Superior temporal gyrus (tissue), 1 donor: ENCODE measurements at regions not wholly inside any gene's neighbourhood (a gene's known extent, or its start where the extent isn't known, plus 50 kb on each side); places are given as distances from the start of the nearest gene placed in this dataset.
A peak's percentile ranks its signal among the peaks of the same experiment; 100 is the strongest.
"Not testable (repeated sequence)": the region's sequence is repeated elsewhere in the genome, so short reads cannot be mapped to it uniquely, and the experiment has no call there.

Experiments used
- DNase-seq: peaks from one replicate; pipeline ENCODE4 v3.0.0-alpha.2; 2016; ENCODE audit errors: extremely low spot score

- DNase-seq = no peak
Measured at GRCh38 chr20:30484009-30484748, 773.3 kb upstream of the DEFB115 start.

DNA sequence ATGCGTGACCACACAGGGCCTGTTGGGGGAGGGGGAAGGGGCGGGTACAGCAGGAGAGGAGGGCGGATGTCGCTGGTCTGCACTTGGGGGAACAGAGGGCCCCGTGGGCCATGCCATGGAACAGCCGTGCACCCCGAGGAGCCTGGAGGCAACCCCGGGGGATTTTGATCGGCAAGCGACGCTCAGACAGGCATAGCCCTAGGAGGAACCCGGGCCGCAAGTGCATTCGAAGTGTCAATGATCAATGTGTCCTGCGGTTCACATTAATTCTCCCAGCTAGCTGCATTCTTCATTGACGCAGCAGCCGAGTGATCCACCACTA is 772.8 kb upstream of the DEFB115 start:
- DNase-seq = no peak

- DNase-seq = no peak
Measured at GRCh38 chr20:30485331-30486102, 771.9 kb upstream of the DEFB115 start.

- no peak for DNase-seq
Measured at GRCh38 chr20:30486103-30486478, 771.4 kb upstream of the DEFB115 start.

- not testable (repeated sequence) for DNase-seq
Measured at GRCh38 chr20:30487461-30487860, 770.0 kb upstream of the DEFB115 start.

- no peak for DNase-seq
Measured at GRCh38 chr20:30487947-30488926, 769.2 kb upstream of the DEFB115 start.

- no peak for DNase-seq
Measured at GRCh38 chr20:30488941-30489613, 768.4 kb upstream of the DEFB115 start.

DNA sequence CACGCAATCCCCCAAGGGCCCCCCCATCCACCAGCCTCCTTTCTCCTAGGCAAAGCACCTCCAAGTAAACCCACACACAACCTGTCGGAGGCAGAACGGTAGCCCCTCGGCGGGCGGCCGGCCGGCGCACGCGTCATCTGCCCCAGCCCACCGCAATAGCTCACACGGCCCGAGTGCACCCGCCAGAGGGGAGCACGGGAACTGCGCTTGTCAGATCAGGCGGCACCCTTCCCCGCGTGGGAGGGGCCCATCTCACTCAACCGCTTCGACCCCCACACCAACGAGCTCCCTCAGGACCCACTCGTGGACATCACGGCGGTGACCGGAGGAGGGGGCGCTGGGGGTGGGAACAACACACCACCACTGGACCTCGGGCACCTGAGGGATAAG is 767.9 kb upstream of the DEFB115 start:
- no peak for DNase-seq

DNA sequence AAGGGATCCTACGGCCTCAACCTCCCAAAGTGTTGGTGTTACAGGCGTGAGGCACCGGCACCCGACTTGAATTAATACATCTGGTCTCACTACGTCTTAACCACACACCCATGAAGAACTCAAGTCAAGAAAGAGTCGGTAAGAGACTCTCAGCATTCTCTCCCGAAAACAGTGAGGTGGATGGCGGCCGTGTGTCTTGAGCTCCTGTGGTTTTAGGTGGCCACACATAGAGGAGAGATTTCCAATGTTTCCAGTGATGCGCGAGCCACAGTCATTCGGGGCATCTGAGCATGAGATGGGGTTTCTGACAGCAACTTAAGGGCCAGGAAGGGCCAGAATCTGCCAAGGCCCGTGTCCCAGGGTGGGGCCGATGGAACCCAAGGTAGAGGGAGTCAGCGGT is 766.4 kb upstream of the DEFB115 start:
- DNase-seq = no peak

- DNase-seq = not testable (repeated sequence)
Measured at GRCh38 chr20:30496656-30497055, 760.8 kb upstream of the DEFB115 start.

DNA sequence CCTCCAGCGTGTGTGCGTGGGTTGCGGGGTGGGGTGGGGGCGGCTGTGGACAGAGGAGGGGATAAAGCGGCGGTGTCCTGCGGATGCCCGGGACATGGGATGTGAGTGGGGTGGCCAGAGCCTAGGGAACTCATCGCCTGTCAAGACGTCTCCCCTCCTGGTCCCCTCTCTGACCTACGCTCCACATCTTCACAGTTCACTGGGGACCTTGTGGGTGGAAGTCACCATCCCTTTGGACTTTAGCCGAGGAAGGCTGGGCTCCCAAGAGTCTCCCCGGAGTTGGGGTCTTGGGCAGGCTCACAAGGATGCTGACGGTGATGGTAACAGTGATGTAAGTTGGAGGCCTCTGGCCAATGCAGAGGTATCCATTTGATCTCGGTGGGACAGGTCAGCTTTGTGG is 760.3 kb upstream of the DEFB115 start:
- not testable (repeated sequence) for DNase-seq

- no peak for DNase-seq
Measured at GRCh38 chr20:30499123-30499522, 758.3 kb upstream of the DEFB115 start.

DNA sequence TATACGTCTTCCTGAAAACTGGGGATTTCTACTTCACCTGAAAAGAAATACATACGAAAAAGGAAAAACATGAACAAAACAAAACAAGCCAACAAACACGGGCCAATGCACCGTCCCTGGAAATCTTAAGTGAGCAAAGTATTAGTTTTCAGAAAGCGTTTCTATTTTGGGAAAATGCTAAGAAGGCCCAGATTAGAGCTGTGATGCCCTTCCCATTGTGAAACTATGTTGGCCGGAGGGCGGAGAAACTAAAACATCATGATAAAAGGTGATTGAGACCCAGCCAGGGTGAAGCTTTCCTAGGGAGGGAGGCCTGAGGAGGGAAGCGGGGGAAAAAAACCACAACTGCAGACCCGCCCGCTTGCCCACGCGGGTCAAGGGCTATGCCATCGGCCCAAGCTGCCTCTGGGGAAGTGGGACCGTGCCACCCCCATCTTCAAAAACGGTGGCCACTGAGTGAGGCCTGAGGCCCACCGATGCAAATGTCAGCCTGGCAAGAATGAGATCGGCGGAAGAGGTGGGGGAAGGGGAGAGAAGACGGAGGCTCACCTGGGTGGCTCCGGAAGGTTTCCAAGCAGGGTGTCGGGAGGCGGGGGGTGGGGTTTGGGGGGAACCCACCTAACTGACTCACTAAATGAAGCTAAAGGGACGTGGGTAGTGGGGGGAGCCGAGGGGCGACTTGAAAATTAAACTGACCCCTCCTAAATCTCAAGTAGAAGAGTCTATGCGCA is 757.6 kb upstream of the DEFB115 start:
- not testable (repeated sequence) for DNase-seq

- peak; percentile 7 for DNase-seq
Measured at GRCh38 chr20:30500447-30500820, 757.0 kb upstream of the DEFB115 start.

DNA sequence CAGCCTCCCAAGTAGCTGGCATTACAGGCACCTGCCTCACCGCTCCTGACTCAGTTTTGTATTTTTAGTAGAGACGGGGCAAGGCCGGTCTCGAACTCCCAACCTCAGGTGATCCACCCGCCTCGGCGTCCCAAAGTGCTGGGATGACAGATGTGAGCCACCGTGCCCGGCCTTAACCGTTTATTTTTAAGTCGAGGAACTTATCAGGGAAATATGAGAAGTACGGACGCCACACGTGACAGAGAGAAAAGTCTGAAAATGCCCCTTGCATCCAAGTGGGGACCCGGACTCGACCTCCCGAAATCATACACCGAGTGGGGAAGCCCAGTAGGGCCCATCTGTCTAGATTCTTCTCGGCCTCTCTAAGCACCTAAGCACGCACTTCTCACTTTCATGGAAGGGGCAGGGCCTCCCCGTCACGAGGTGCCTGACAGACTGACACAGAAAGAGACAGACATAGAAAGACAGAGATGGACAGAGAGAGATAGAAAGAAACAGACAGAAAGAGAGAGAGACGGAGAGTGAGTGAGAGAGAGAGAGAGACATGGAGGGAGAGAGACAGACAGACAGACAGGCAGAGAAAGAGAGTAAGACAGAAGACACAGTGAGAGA is 756.5 kb upstream of the DEFB115 start:
- DNase-seq = no peak

DNA sequence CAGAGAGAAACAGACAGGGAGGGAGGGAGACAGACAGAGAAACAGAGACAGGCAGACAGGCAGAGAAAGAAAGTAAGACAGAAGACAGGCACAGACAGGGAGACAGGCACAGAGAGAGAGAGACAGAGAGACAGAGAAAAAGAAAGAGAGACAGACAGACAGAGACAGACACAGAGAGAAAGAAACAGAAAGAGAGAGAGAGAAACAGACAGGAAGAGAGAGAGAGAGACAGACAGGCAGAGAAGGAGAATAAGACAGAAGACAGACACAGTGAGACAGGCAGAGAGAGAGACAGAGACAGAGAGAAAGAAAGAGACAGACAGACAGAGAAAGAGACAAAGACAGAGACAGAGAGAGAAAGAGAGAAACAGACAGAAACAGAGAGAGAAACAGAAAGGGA is 754.8 kb upstream of the DEFB115 start:
- DNase-seq = no peak

GRCh38 chr20:30503204-30503603 is 754.3 kb upstream of the DEFB115 start:
- DNase-seq = not testable (repeated sequence)

- no peak for DNase-seq
Measured at GRCh38 chr20:30503992-30504570, 753.4 kb upstream of the DEFB115 start.

GRCh38 chr20:30505566-30505965 is 751.9 kb upstream of the DEFB115 start:
- no peak for DNase-seq

DNA sequence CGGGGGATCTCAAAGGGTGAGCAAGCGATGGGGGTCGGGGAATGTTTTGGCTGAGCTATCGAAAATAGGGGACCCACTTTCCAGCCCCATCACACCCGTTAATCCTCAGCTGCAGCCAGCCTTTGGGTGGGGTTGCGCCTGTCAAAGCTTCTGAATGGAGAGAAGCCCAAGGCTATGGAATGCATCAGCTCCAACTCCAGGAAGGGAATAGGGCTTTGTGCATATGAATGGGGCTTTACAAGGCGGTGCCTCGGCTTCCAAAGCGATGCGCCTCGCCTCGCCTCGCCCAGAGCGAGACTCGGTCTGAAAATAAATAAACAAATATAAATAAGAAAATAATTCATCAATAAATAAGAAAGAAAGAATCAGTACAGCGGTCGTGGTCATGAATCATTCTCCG is 751.4 kb upstream of the DEFB115 start:
- no peak for DNase-seq
